ENCODE measurements at regions not wholly inside any gene's neighbourhood (a gene's known extent, or its start where the extent isn't known, plus 50 kb on each side); places are given as distances from the start of the nearest gene placed in this dataset.

DNA sequence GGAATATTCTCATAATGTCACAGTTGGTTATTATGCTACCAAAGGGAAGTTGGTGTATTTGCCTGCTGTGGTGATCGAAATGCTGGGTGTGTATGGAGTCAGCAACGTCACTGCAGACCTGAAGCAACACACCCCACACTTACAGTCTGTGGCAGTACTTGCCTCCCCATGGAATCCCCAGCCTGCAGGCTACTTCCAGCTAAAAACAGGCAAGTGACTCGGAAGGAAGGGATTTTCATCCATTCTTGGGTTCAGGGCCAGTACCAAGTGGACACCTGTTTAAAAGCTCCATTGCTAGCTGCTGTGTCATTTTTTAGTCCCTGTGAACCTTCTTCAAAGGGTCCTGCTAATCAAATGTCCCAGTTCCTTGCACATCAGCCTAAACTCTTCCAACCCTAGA, 149.6 kb downstream of the C11orf91 start:
- TF ChIP-seq, protein P1, sequence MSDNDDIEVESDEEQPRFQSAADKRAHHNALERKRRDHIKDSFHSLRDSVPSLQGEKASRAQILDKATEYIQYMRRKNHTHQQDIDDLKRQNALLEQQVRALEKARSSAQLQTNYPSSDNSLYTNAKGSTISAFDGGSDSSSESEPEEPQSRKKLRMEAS (IDR thresholded peaks at IDR 0.05; ENCODE audit: insufficient read depth, insufficient read length) = no peak
- no peak for TF ChIP-seq POLR2A (IDR thresholded peaks at IDR 0.05; ENCODE audit: low read depth, low read length)
- Histone ChIP-seq H3K4me3 (replicated peaks in 1 of 3; ENCODE audit: insufficient read depth in 1 of 3, low read depth in 1 of 3, low read length in 3 of 3) (no peak overlapping the region), H3K27ac (ENCODE audit: insufficient read depth, low read depth, low read length) (no peak overlapping the region), H3K9me3 (replicated peaks; ENCODE audit: control insufficient read depth, insufficient read depth, low read length) (no peaks in the 10 kb centered on the region), H3K9ac (replicated peaks; ENCODE audit: extremely low read depth, insufficient read depth, low read length) (no peak overlapping the region), H3K9me1 (replicated peaks; ENCODE audit: control insufficient read depth, extremely low read depth, insufficient read depth, low read length) (no peaks in the 10 kb centered on the region), H4K20me1 (replicated peaks; ENCODE audit: control insufficient read depth, extremely low read depth, insufficient read depth, low read length) (no peaks in the 10 kb centered on the region), H3K4me1 (ENCODE audit: control insufficient read depth, extremely low read depth, insufficient read depth, low read length) (no peaks in the 10 kb centered on the region), H3K79me2 (ENCODE audit: control insufficient read depth, insufficient read depth, low read length) (no peaks in the 10 kb centered on the region), H3K4me2 (ENCODE audit: insufficient read depth, low read length) (no peak overlapping the region), H3K36me3 (ENCODE audit: control insufficient read depth in 2 of 2, extremely low read depth in 1 of 2, insufficient read depth in 2 of 2, low read length in 2 of 2) (peaks cover 0 to 4% of the 10 kb centered on the region in 2 experiments), H2AFZ (ENCODE audit: low read depth, low read length) (no peak overlapping the region), H3K27me3 (ENCODE audit: control insufficient read depth in 2 of 2, insufficient read depth in 2 of 2, low read length in 2 of 2) (no peaks in the 10 kb centered on the region)
- ChIA-PET POLR2A (no interaction called here), CTCF (interaction anchor here (1.6 kb wide), 1 partner anchor 191 kb away, joined by 6 read pairs; no protein-coding TSS in a partner anchor)
- FAIRE-seq (no peak), DNase-seq (ENCODE audit: low read depth, low spot score) (no peak)
- BruUV-seq (replicated peaks) = no TSS peak
- intact Hi-C loops (cut with micrococcal nuclease) (no loop called here), dilution Hi-C loops (cut with MboI; ENCODE audit: extremely low pct_ligation_motif_present, low sequenced_read_pairs) (no loop called here)

- CTCF ChIA-PET = no interaction called here
- Histone ChIP-seq H3K9ac (replicated peaks; ENCODE audit: extremely low read depth, insufficient read depth, low read length) (no peak overlapping the region), H3K9me3 (replicated peaks; ENCODE audit: control insufficient read depth, insufficient read depth, low read length) (no peaks in the 10 kb centered on the region), H3K79me2 (ENCODE audit: control insufficient read depth, insufficient read depth, low read length) (no peaks in the 10 kb centered on the region), H3K9me1 (replicated peaks; ENCODE audit: control insufficient read depth, extremely low read depth, insufficient read depth, low read length) (no peaks in the 10 kb centered on the region), H3K27me3 (ENCODE audit: control insufficient read depth in 2 of 2, insufficient read depth in 2 of 2, low read length in 2 of 2) (no peaks in the 10 kb centered on the region), H3K36me3 (ENCODE audit: control insufficient read depth in 2 of 2, extremely low read depth in 1 of 2, insufficient read depth in 2 of 2, low read length in 2 of 2) (peaks cover 1 to 2% of the 10 kb centered on the region in 2 experiments), H3K4me2 (ENCODE audit: insufficient read depth, low read length) (no peak overlapping the region), H3K4me1 (ENCODE audit: control insufficient read depth, extremely low read depth, insufficient read depth, low read length) (no peaks in the 10 kb centered on the region), H4K20me1 (replicated peaks; ENCODE audit: control insufficient read depth, extremely low read depth, insufficient read depth, low read length) (no peaks in the 10 kb centered on the region), H3K4me3 (replicated peaks in 1 of 3; ENCODE audit: insufficient read depth in 1 of 3, low read depth in 1 of 3, low read length in 3 of 3) (no peak overlapping the region), H2AFZ (ENCODE audit: low read depth, low read length) (no peak overlapping the region), H3K27ac (ENCODE audit: insufficient read depth, low read depth, low read length) (no peak overlapping the region)
- TF ChIP-seq POLR2A (IDR thresholded peaks at IDR 0.05; ENCODE audit: low read depth, low read length) (no peak), JUN (IDR thresholded peaks at IDR 0.05; ENCODE audit: borderline replicate concordance, insufficient read depth, insufficient read length, low read depth) (no peak), POLR2AphosphoS5 (IDR thresholded peaks at IDR 0.05; ENCODE audit: insufficient read depth, low read depth, low read length) (no peak), CTCF (IDR thresholded peaks at IDR 0.05; ENCODE audit: extremely low read depth in 1 of 2, insufficient read depth in 1 of 2, low read depth in 1 of 2, low read length in 2 of 2) (no peak), MYC (IDR thresholded peaks at IDR 0.05; ENCODE audit: low read depth, low read length) (no peak)
- TF ChIP-seq, protein P1 (IDR thresholded peaks at IDR 0.05; ENCODE audit: insufficient read depth, insufficient read length) = no peak
- dilution Hi-C loops (cut with MboI; ENCODE audit: extremely low pct_ligation_motif_present, low sequenced_read_pairs) = no loop called here
- POLR2A ChIA-PET = no interaction called here
- BruUV-seq (replicated peaks) = no TSS peak
- intact Hi-C loops (cut with micrococcal nuclease) = no loop called here
- no peak for DNase-seq (ENCODE audit: low read depth, low spot score)
- no peak for FAIRE-seq
Observed at GRCh38 chr11:33549483-33549882, 151.1 kb downstream of the C11orf91 start.
